ENCODE measurements at regions not wholly inside any gene's neighbourhood (a gene's known extent, or its start where the extent isn't known, plus 50 kb on each side); places are given as distances from the start of the nearest gene placed in this dataset.

GRCh38 chr7:68247126-68247525 lies 1250.5 kb downstream of the TYW1 start:
- H4K20me1 ChIP-seq (ENCODE audit: insufficient read depth, low read length): no peaks in the 10 kb centered on the region
- H3K4me2 ChIP-seq (ENCODE audit: low read depth, low read length): no peak overlapping the region
- peak overlapping the region; percentile 83 for H3K27ac ChIP-seq (ENCODE audit: low read length)
- TF ChIP-seq CTCF (IDR thresholded peaks at IDR 0.05; ENCODE audit: low read length) (no peak), EZH2 (optimal IDR thresholded peaks at IDR 0.05; ENCODE audit: low read depth, low read length) (no peak), EZH2phosphoT487 (IDR thresholded peaks at IDR 0.05; ENCODE audit: low read length) (no peak)
- H3K9ac ChIP-seq (ENCODE audit: low read length): no peak overlapping the region
- no peaks in the 10 kb centered on the region for H3K79me2 ChIP-seq (ENCODE audit: low read length)
- no peak overlapping the region for H3K4me3 ChIP-seq (ENCODE audit: low read length)
- H3K27me3 ChIP-seq (replicated peaks; ENCODE audit: insufficient read depth, low read length): no peaks in the 10 kb centered on the region
- no peaks in the 10 kb centered on the region for H3K9me2 ChIP-seq (replicated peaks; ENCODE audit: insufficient read depth, low read length)
- H3K4me1 ChIP-seq (ENCODE audit: low read length): peaks cover 16% of the 10 kb centered on the region
- H3F3A ChIP-seq (ENCODE audit: insufficient read depth, low read length): peaks cover 14% of the 10 kb centered on the region
- H3K9me3 ChIP-seq (replicated peaks; ENCODE audit: insufficient read depth, low read length): no peaks in the 10 kb centered on the region
- DNase-seq: no peak
- no peak overlapping the region for H2AFZ ChIP-seq (ENCODE audit: low read length)
- H3K36me3 ChIP-seq (replicated peaks; ENCODE audit: insufficient read depth, low read length): no peaks in the 10 kb centered on the region

- Histone ChIP-seq H4K20me1 (ENCODE audit: insufficient read depth, low read length) (no peaks in the 10 kb centered on the region), H3K9me2 (replicated peaks; ENCODE audit: insufficient read depth, low read length) (no peaks in the 10 kb centered on the region), H3K4me3 (ENCODE audit: low read length) (no peak overlapping the region), H3K4me2 (ENCODE audit: low read depth, low read length) (no peak overlapping the region), H3K4me1 (ENCODE audit: low read length) (peaks cover 16% of the 10 kb centered on the region), H3K9ac (ENCODE audit: low read length) (no peak overlapping the region), H3K27me3 (replicated peaks; ENCODE audit: insufficient read depth, low read length) (no peaks in the 10 kb centered on the region), H3K9me3 (replicated peaks; ENCODE audit: insufficient read depth, low read length) (no peaks in the 10 kb centered on the region), H3K27ac (ENCODE audit: low read length) (no peak overlapping the region), H3K36me3 (replicated peaks; ENCODE audit: insufficient read depth, low read length) (no peaks in the 10 kb centered on the region), H3K79me2 (ENCODE audit: low read length) (no peaks in the 10 kb centered on the region), H2AFZ (ENCODE audit: low read length) (no peak overlapping the region), H3F3A (ENCODE audit: insufficient read depth, low read length) (peaks cover 14% of the 10 kb centered on the region)
- TF ChIP-seq CTCF (IDR thresholded peaks at IDR 0.05; ENCODE audit: low read length): no peak
- no peak for DNase-seq
Observed at GRCh38 chr7:68247571-68247970, 1250.9 kb downstream of the TYW1 start.

GRCh38 chr7:68248973-68249372 lies 1252.3 kb downstream of the TYW1 start:
- DNase-seq: no peak
- no peak overlapping the region for H3K9ac ChIP-seq (ENCODE audit: low read length)
- no peak overlapping the region for H3K4me3 ChIP-seq (ENCODE audit: low read length)

GRCh38 chr7:68249611-68250010 lies 1253.0 kb downstream of the TYW1 start:
- H3K9ac ChIP-seq (ENCODE audit: low read length): no peak overlapping the region
- no peak overlapping the region for H3K4me3 ChIP-seq (ENCODE audit: low read length)
- DNase-seq: no peak
- H3K27ac ChIP-seq (ENCODE audit: low read length): no peak overlapping the region
- no peaks in the 10 kb centered on the region for H3K79me2 ChIP-seq (ENCODE audit: low read length)
- H3K4me2 ChIP-seq (ENCODE audit: low read depth, low read length): no peak overlapping the region
- H3K4me1 ChIP-seq (ENCODE audit: low read length): peaks cover 16% of the 10 kb centered on the region
- H2AFZ ChIP-seq (ENCODE audit: low read length): no peak overlapping the region
- TF ChIP-seq EZH2 (optimal IDR thresholded peaks at IDR 0.05; ENCODE audit: low read depth, low read length) (no peak), CTCF (IDR thresholded peaks at IDR 0.05; ENCODE audit: low read length) (no peak), EZH2phosphoT487 (IDR thresholded peaks at IDR 0.05; ENCODE audit: low read length) (no peak)
- no peaks in the 10 kb centered on the region for H3K9me2 ChIP-seq (replicated peaks; ENCODE audit: insufficient read depth, low read length)
- no peaks in the 10 kb centered on the region for H3K9me3 ChIP-seq (replicated peaks; ENCODE audit: insufficient read depth, low read length)
- H3K36me3 ChIP-seq (replicated peaks; ENCODE audit: insufficient read depth, low read length): no peaks in the 10 kb centered on the region
- H3K27me3 ChIP-seq (replicated peaks; ENCODE audit: insufficient read depth, low read length): no peaks in the 10 kb centered on the region
- H3F3A ChIP-seq (ENCODE audit: insufficient read depth, low read length): peaks cover 14% of the 10 kb centered on the region
- H4K20me1 ChIP-seq (ENCODE audit: insufficient read depth, low read length): no peaks in the 10 kb centered on the region

More at GRCh38 chr7:68248973-68249372, 1252.3 kb downstream of the TYW1 start:
- H3F3A ChIP-seq (ENCODE audit: insufficient read depth, low read length): peaks cover 14% of the 10 kb centered on the region
- peaks cover 16% of the 10 kb centered on the region for H3K4me1 ChIP-seq (ENCODE audit: low read length)
- H3K36me3 ChIP-seq (replicated peaks; ENCODE audit: insufficient read depth, low read length): no peaks in the 10 kb centered on the region
- no peaks in the 10 kb centered on the region for H3K9me3 ChIP-seq (replicated peaks; ENCODE audit: insufficient read depth, low read length)
- H3K27me3 ChIP-seq (replicated peaks; ENCODE audit: insufficient read depth, low read length): no peaks in the 10 kb centered on the region
- H3K27ac ChIP-seq (ENCODE audit: low read length): no peak overlapping the region
- no peak overlapping the region for H2AFZ ChIP-seq (ENCODE audit: low read length)
- no peaks in the 10 kb centered on the region for H4K20me1 ChIP-seq (ENCODE audit: insufficient read depth, low read length)
- no peak overlapping the region for H3K4me2 ChIP-seq (ENCODE audit: low read depth, low read length)
- no peak for TF ChIP-seq EZH2 (optimal IDR thresholded peaks at IDR 0.05; ENCODE audit: low read depth, low read length)
- no peaks in the 10 kb centered on the region for H3K9me2 ChIP-seq (replicated peaks; ENCODE audit: insufficient read depth, low read length)
- no peaks in the 10 kb centered on the region for H3K79me2 ChIP-seq (ENCODE audit: low read length)
